ENCODE measurements at regions not wholly inside any gene's neighbourhood (a gene's known extent, or its start where the extent isn't known, plus 50 kb on each side); places are given as distances from the start of the nearest gene placed in this dataset.

DNA sequence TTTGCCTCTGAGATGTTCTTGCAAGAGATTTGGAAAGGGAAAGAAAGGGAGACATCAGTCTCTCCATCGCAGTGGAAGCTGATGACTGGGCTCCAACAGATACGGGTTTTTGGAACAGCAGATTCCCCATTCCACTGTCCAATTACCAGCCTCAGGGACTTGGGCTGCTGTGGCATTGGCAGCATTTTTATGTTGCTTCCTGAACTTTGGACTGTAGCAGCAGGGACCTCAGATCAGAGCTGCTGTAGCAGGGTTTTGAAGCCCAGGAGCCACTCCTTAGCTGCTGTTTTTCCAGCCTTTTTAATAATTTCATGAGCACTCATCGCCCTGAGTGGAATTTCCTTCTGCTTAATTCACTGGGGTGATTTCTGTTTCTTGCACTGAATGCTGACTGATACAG, 135.7 kb upstream of the SLCO3A1 start:
- no peak for TF ChIP-seq POLR2A (IDR thresholded peaks at IDR 0.05; ENCODE audit: low read depth, low read length)
- TF ChIP-seq, protein P1, sequence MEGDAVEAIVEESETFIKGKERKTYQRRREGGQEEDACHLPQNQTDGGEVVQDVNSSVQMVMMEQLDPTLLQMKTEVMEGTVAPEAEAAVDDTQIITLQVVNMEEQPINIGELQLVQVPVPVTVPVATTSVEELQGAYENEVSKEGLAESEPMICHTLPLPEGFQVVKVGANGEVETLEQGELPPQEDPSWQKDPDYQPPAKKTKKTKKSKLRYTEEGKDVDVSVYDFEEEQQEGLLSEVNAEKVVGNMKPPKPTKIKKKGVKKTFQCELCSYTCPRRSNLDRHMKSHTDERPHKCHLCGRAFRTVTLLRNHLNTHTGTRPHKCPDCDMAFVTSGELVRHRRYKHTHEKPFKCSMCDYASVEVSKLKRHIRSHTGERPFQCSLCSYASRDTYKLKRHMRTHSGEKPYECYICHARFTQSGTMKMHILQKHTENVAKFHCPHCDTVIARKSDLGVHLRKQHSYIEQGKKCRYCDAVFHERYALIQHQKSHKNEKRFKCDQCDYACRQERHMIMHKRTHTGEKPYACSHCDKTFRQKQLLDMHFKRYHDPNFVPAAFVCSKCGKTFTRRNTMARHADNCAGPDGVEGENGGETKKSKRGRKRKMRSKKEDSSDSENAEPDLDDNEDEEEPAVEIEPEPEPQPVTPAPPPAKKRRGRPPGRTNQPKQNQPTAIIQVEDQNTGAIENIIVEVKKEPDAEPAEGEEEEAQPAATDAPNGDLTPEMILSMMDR (IDR thresholded peaks at IDR 0.05 in 2 of 3, conservative IDR thresholded peaks at IDR 0.05 in 1 of 3; ENCODE audit: control insufficient read depth in 2 of 3, extremely low read depth in 1 of 3, insufficient read depth in 1 of 3, low read depth in 3 of 3, low read length in 3 of 3) = no peak
- no peak for TF ChIP-seq ZNF274 (IDR thresholded peaks at IDR 0.05; ENCODE audit: insufficient read depth, insufficient read length)
- TF ChIP-seq, protein P2, sequence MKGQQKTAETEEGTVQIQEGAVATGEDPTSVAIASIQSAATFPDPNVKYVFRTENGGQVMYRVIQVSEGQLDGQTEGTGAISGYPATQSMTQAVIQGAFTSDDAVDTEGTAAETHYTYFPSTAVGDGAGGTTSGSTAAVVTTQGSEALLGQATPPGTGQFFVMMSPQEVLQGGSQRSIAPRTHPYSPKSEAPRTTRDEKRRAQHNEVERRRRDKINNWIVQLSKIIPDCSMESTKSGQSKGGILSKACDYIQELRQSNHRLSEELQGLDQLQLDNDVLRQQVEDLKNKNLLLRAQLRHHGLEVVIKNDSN (IDR thresholded peaks at IDR 0.05; ENCODE audit: borderline replicate concordance, extremely low read length, insufficient read depth, low read depth, low read length) = no peak
